ENCODE measurements at regions not wholly inside any gene's neighbourhood (a gene's known extent, or its start where the extent isn't known, plus 50 kb on each side); places are given as distances from the start of the nearest gene placed in this dataset.
"Not testable (repeated sequence)": the region's sequence is repeated elsewhere in the genome, so short reads cannot be mapped to it uniquely, and the experiment has no call there.

DNA sequence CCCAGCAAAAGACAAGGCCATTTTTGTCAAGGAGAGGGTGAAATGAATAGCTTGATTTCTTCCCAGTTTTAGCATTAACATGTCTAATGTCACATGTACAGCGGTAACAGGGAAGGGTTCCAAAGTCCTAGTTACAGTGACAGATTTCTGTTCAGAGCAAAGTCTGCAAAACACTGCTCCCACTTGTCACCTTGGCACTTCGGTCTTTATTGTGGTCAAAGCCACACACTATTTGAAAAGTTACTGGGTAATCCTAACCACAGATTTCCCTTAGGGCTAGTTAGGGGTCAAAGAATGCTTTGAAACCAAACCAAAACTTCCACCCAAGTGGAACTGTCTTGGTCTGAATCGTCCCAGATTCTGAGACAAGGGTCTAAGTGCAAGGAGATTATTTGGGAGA lies 455.6 kb downstream of the HS3ST3B1 start:
- DNase-seq, result no peak

- DNase-seq, result no peak
Observed at GRCh38 chr17:14755002-14755401, 454.1 kb downstream of the HS3ST3B1 start.

DNA sequence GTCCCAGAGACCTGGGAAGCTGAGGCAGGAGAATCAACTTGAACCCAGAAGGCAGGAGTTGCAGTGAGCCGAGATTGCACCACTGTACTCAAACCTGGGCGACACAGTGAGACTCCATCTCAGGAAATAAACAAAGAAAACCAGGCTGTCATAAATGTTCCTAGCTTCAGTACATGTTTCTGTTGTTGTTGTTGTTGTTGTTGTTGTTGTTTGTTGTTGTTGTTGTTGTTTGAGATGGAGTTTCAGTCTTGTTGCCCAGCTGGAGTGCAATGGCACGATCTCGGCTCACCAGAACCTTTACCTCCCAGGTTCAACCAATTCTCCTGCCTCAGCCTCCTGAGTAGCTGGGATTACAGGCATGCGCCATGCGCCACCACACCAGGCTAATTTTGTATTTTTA lies 452.5 kb downstream of the HS3ST3B1 start:
- DNase-seq, result no peak

GRCh38 chr17:14752011-14752410 lies 451.1 kb downstream of the HS3ST3B1 start:
- no peak for DNase-seq

GRCh38 chr17:14750866-14751265 lies 450.0 kb downstream of the HS3ST3B1 start:
- DNase-seq, result no peak

DNA sequence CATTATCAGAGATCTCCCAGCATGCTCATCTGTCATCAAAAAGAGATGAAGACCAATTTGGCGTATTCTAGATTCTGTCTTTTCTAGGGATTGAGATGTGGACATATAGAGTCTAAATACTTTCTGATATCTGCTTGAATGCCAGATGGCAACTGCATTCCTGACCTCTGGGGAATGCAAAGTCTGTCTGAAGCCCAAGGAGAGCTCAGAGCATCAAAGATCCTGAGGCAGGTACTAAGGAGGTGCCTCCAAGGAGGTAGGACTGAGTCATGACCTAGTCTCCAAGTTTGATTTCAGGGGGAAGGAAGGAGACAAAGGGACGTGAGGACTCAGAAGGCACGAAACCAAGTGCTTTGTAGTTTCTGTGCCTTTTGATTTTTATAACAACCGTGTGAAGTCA lies 448.4 kb downstream of the HS3ST3B1 start:
- no peak for DNase-seq

DNA sequence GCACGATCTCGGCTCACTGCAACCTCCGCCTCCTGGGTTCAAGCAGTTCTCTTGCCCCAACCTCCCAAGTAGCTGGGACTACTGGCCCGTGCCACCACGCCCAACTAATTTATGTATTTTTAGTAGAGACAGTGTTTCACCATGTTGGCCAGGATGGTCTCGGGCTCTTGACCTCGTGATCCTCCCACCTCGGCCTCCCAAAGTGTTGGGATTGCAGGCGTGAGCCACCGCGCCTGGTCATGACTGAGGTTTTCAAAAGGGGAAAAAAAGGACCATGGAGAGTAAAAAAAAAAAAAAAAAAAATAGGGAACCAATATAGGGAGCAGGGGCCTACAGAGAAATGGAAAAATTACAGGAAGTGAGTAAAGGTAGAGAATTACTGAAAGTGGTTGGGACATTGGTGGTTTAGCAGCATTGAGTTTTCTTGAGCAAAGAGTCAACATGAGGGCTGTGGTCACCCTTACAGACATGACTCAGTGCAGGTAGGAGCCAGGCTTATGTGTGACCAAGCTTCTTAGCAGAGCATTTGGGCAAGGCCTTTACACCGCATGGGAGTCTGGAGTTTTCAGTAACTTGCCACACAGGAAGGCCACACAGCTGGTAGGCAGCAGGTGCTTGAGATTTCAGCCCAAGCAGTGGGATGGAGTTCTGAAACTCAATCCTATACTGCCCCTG lies 447.3 kb downstream of the HS3ST3B1 start:
- no peak for DNase-seq

GRCh38 chr17:14747603-14747950 lies 446.7 kb downstream of the HS3ST3B1 start:
- DNase-seq, result no peak

GRCh38 chr17:14746822-14747602 lies 446.1 kb downstream of the HS3ST3B1 start:
- no peak for DNase-seq

DNA sequence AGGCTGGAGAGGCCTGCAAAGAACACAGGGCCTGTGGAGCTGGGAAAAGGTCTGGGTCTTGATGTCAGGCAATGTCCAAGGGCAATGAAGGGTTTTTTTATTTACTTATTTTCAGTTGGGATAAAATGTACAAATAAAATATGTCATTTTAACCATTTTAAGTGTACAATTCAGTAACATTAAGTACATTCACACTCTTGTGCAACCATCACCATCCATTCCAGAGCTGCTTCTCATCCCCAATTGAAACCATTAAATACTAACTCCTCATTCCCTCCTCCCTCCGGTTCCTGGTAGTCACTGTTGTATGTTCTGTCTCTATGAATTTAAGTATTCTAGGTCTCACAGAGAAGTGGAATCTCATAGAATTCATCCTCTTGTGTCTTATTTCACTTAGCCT lies 444.7 kb downstream of the HS3ST3B1 start:
- no peak for DNase-seq

DNA sequence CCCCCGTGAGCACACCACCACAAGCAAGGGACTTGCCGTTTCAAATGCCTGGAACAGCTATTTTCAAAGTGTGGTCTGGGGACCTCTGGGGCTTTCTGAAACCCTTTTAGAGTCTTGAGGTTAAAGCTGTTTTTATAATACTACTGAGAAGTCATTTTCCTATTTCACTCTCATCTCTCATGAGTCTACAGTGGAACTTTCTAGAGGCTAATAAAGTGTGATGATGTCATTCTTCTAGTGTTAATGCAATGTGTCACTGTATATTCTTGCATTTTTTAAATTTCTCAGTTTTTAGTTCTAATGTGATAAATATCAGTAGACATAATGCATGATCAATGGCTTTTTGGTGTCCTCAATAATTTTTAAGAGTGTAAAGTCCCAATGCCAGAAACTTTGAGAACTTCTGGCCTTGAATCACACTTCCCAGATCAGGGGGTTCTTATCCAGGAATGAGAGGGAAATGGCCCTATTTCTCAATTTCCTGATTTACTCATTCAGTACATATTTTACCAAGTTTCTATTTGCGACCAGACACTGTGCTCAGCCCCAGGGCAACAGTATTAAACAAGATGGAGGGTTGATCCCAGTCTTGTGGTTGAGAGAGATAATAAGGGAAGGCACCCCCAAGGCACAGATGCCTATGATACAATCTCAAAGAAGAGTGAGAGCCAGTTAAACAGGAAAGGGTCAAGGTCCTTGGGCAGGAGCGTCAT lies 444.0 kb downstream of the HS3ST3B1 start:
- no peak for DNase-seq

- no peak for DNase-seq
Observed at GRCh38 chr17:14741491-14741890, 440.6 kb downstream of the HS3ST3B1 start.

DNA sequence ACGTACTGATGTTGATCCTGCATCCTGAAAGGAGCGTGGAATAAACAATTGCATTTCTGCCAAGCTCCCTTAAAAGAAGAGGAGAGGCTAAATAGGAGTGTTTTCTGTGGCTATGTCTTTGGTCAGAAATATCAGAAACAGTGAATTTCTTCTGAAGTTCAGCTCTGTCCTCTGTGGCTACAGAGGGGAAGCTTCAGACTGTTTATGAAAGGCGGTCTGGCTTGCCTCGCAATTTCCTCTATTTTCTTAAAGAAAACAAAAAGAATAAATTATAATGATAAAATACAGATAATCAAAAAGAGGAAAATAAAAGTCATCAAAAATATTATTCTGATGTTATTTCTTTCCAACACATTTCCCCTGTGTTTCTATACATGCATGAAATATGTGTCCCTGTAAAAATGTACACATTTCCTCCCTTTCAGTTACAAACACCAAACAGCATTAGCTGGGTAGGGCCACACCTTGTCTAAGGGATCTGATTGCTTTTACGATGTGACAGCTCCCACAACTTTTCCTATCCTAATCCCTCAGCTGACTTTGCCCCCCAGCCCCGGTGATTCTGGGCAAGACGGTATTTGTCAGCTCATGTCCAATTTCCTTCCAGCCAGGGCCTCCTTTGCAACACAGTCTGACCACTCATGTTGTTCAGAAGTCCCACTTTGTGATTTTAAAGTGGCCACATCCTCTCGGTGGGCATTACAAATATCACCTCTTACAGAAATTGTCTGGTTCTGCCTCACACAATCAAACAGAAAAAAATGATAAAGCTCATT lies 439.0 kb downstream of the HS3ST3B1 start:
- no peak for DNase-seq

DNA sequence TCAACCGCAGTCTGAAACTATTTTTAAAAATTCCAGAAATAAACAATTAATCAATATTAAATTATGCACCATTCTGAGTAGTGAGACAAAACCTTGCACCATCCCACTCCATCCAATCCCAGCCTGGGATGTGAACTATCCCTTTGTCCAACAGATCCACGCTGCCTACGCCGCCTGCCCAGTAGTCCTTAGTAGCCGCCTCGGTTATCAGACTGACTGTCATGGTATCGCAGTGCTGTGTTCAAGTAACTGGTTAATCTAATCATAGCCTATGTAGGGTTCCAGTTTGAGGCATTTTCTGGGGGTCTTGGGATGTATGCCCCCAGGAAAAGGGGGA lies 437.7 kb downstream of the HS3ST3B1 start:
- no peak for DNase-seq

GRCh38 chr17:14737984-14738651 lies 437.2 kb downstream of the HS3ST3B1 start:
- DNase-seq, result no peak

GRCh38 chr17:14736631-14737030 lies 435.8 kb downstream of the HS3ST3B1 start:
- no peak for DNase-seq

- DNase-seq, result no peak
Observed at GRCh38 chr17:14733376-14733775, 432.5 kb downstream of the HS3ST3B1 start.

DNA sequence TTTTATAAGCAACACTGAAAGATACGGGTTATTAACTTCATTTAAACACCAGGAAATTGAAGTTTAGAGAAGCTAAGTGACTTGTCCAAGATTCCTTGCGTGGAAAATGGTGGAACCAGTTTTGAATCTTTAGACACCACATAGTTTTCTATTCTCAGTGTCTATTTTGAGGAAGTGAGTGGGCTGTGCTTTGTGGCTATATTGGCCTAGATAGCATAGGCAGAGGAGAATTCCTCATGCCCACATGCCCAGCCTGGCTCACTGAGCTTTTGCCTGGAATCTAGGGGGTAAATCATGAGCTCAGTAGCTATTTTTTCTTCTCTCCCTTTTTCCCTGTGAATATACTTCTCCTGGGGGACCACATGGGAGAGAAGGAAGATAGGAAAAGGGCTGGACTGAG lies 431.3 kb downstream of the HS3ST3B1 start:
- DNase-seq, result no peak

DNA sequence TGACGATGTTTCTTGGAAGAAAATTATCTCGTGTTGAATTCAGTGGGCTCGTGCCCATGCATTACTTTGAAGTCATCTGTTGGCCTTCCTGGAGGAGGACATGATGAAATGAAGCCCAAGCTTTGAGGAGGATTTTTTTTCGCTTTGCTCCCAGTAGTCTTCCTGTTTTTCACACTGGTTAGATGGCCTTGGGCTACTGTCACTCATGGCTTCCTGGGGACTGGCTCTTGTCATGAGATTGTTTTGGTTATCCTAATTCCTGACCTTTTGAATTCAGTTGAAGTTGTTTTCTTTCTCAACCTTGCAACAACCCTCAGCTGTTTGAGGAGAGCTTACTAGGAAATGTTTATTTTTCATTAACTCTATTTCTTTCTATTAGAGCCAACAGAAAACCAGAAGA lies 430.7 kb downstream of the HS3ST3B1 start:
- no peak for DNase-seq

- no peak for DNase-seq
Observed at GRCh38 chr17:14730821-14731220, 429.9 kb downstream of the HS3ST3B1 start.

DNA sequence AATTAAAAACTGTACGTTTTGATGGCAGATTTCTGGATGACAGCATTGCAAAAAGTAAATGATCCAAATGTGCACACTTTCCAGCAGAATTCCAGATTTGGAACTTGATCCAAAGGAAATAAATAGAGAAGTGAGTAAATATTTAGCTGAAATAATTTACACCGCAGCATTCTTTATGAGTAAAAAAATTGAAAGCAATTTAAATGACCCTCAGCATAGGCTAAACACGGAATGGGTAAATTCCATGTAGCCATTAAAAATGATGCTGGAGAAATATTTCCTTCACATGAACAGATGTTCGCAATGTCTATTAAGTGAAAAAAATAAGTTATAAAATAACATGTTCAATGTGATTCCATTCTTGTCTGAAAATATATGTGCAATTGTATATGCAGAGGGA lies 424.8 kb downstream of the HS3ST3B1 start:
- no peak for DNase-seq

- DNase-seq, result no peak
Observed at GRCh38 chr17:14724770-14725169, 423.9 kb downstream of the HS3ST3B1 start.

DNA sequence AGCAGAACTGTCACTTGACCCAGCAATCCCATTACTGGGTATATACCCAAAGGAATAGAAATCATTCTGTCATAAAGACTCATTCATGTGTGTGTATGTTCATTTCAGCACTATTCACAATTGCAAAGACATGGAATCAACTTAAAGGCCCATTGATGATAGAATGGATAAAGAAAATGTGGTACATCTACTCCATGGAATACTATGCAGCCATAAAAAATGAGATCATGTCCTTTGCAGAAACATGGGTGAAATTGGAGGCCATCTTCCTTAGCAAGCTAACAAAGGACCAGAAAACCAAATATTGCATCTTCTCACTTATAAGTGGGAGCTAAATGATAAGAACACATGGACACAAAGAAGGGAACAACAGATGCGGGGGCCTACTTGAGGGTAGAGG lies 422.5 kb downstream of the HS3ST3B1 start:
- not testable (repeated sequence) for DNase-seq
